Activated naive CD8-positive, alpha-beta T cell (primary cell): ENCODE measurements at regions not wholly inside any gene's neighbourhood (a gene's known extent, or its start where the extent isn't known, plus 50 kb on each side); places are given as distances from the start of the nearest gene placed in this dataset.

ENCODE experiments used
- H3K27ac Mint-ChIP-seq: one replicate; pipeline ENCODE4 v1.8.0; 2021; ENCODE audit warnings: mixed read lengths
- H3K27me3 Mint-ChIP-seq: one replicate; pipeline ENCODE4 v1.8.0; 2021; ENCODE audit warnings: mixed read lengths
- H3K36me3 Mint-ChIP-seq: one replicate; pipeline ENCODE4 v1.8.0; 2021; ENCODE audit warnings: mixed read lengths
- H3K4me1 Mint-ChIP-seq: one replicate; pipeline ENCODE4 v1.8.0; 2021; ENCODE audit warnings: low read depth, mixed read lengths
- H3K4me3 Mint-ChIP-seq: one replicate; pipeline ENCODE4 v1.8.0; 2021; ENCODE audit warnings: mild to moderate bottlenecking, mixed read lengths
- H3K9me3 Mint-ChIP-seq: one replicate; pipeline ENCODE4 v1.8.0; 2021; ENCODE audit warnings: low read depth, mixed read lengths

- no peak overlapping the region for H3K27ac Mint-ChIP-seq
- peaks cover 4% of the 10 kb centered on the region for H3K27me3 Mint-ChIP-seq
Observed at GRCh38 chr2:173580956-173581355, 226.3 kb downstream of the CDCA7 start.

DNA sequence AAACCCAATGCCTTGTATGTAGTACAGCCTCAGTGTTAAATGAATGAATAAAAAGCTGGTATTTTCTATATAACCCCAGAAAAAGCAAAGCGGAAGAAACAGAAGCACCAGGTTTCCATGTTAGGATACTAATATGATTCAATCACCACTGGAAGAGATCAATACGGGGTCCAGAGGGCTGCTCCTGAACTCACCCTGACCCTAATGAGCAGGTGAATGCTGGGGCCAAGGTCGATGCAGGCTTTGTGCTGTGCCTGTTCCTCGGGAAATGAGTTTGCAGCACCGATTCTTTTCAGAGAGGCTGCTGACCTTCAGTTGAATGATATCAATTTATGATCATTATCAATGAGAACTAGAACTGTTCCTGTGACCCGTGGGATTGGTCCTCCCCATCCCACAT, 228.5 kb downstream of the CDCA7 start:
- no peaks in the 10 kb centered on the region for H3K9me3 Mint-ChIP-seq
- H3K36me3 Mint-ChIP-seq: no peaks in the 10 kb centered on the region
- H3K4me1 Mint-ChIP-seq: no peaks in the 10 kb centered on the region

More at GRCh38 chr2:173580956-173581355, 226.3 kb downstream of the CDCA7 start:
- no peaks in the 10 kb centered on the region for H3K36me3 Mint-ChIP-seq
- no peaks in the 10 kb centered on the region for H3K4me1 Mint-ChIP-seq
- H3K4me3 Mint-ChIP-seq: no peak overlapping the region
- no peaks in the 10 kb centered on the region for H3K9me3 Mint-ChIP-seq

DNA sequence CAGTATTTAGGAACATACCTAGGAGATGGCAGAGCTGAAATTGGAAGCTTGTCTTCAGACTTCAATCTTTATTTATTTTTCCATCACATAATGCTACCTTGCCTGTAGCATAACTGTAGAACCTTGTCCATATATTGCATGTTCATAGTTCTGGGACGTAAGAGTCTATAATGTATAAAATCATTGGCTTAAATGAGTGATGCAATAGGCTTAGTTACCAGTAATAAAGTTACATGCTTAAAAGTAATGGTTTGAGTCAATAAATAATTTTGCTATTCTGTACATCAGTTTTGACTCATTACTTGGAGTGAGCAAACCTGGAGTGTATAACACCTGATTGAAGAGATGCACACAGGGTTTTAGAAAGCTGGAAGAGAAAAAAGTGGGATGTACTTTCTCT, 229.3 kb downstream of the CDCA7 start:
- Mint-ChIP-seq H3K27me3 (peaks cover 7% of the 10 kb centered on the region), H3K4me3 (no peak overlapping the region), H3K4me1 (no peaks in the 10 kb centered on the region), H3K27ac (no peak overlapping the region), H3K9me3 (no peaks in the 10 kb centered on the region), H3K36me3 (no peaks in the 10 kb centered on the region)

More for the DNA sequence above, 228.5 kb downstream of the CDCA7 start:
- peaks cover 7% of the 10 kb centered on the region for H3K27me3 Mint-ChIP-seq
- H3K4me3 Mint-ChIP-seq: no peak overlapping the region
- H3K27ac Mint-ChIP-seq: no peak overlapping the region

- H3K4me3 Mint-ChIP-seq: no peak overlapping the region
- peaks cover 7% of the 10 kb centered on the region for H3K27me3 Mint-ChIP-seq
- no peaks in the 10 kb centered on the region for H3K4me1 Mint-ChIP-seq
- no peak overlapping the region for H3K27ac Mint-ChIP-seq
- H3K9me3 Mint-ChIP-seq: no peaks in the 10 kb centered on the region
- no peaks in the 10 kb centered on the region for H3K36me3 Mint-ChIP-seq
Observed at GRCh38 chr2:173584676-173585458, 230.2 kb downstream of the CDCA7 start.

DNA sequence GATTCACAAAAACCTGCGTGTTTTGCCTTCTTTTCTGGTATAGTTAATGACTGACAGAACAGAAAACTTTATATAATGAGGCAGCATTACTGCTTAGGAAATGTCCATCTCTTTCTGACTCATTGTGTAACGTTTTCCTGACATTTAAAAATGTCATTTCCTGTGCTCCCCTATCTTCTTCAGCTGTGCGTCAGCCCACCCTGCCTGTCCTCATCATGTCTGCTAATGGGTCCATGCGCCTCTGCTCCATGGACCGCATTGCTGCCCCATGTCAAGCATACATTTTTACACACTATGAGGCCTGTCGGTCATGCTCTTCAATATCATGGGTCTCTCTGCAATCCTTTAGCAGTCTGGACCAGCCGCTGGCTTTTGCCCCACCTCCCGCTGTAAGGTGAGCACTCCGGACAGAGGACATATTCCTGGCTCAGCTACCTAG, 234.3 kb downstream of the CDCA7 start:
- Mint-ChIP-seq H3K36me3 (peaks cover 3% of the 10 kb centered on the region), H3K4me1 (no peaks in the 10 kb centered on the region), H3K4me3 (no peak overlapping the region), H3K27me3 (peaks cover 5% of the 10 kb centered on the region), H3K9me3 (peaks cover 4% of the 10 kb centered on the region), H3K27ac (no peak overlapping the region)

DNA sequence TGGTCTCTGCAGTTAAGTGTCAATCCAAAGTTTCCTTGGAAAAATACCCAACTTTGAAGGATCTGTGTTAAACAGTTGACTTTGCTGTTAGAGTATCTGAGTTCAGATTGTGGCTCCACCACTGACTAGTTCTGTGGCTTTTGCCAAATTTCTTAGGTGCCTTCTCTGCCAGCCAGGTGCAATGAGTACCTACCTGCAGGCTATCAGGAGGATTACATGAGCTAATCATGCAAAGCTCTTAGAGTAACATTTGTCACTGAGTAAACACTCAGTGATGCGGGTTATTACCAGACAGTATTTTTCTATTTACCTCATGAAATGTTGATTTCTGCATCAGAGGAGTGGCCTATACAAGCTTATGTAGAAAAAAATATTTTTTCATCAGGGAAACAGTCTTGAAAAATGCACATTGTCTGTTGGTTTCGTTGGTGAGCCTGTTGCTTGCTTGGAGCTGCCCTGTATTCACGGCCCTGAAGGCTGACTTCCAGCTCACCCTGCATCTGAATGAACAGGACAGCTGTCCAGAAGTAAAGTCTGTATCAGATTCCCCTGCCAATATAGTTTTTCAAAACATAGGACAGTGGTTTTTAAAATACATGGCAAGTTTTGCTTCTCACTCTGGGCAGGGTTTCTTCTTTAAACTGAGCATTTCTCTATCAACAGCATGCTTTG, 235.1 kb downstream of the CDCA7 start:
- Mint-ChIP-seq H3K4me3 (no peak overlapping the region), H3K27me3 (peaks cover 3% of the 10 kb centered on the region), H3K9me3 (peaks cover 4% of the 10 kb centered on the region), H3K36me3 (peaks cover 3% of the 10 kb centered on the region), H3K4me1 (no peaks in the 10 kb centered on the region), H3K27ac (no peak overlapping the region)

- Mint-ChIP-seq H3K27me3 (peaks cover 2% of the 10 kb centered on the region), H3K4me3 (no peak overlapping the region), H3K4me1 (no peaks in the 10 kb centered on the region), H3K36me3 (peaks cover 3% of the 10 kb centered on the region), H3K9me3 (peaks cover 4% of the 10 kb centered on the region), H3K27ac (no peak overlapping the region)
Observed at GRCh38 chr2:173590276-173590861, 235.7 kb downstream of the CDCA7 start.

DNA sequence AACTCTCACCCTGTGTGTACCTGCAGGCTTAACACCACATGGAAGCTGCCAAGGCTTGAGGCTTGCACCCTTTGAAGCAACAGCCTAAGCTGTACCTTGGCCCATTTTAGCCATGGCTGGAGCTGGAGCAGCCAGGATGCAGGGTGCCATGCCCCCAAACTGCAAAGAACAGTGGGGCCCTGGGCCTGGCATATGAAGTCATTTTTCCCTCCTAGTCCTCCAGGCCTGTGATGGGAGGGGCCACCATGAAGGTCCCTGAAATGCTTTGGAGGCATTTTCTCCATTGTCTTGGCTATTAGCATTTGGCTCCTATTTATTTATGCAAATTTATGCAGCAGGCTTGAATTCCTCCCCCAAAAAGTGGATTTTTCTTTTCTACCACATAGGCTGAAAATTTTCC, 238.4 kb downstream of the CDCA7 start:
- no peak overlapping the region for H3K4me3 Mint-ChIP-seq
- H3K27ac Mint-ChIP-seq: no peak overlapping the region
- peaks cover 4% of the 10 kb centered on the region for H3K9me3 Mint-ChIP-seq
- H3K27me3 Mint-ChIP-seq: peaks cover 3% of the 10 kb centered on the region
- H3K4me1 Mint-ChIP-seq: no peaks in the 10 kb centered on the region
- peaks cover 3% of the 10 kb centered on the region for H3K36me3 Mint-ChIP-seq

- Mint-ChIP-seq H3K4me3 (no peak overlapping the region), H3K9me3 (peaks cover 4% of the 10 kb centered on the region), H3K27ac (no peak overlapping the region), H3K4me1 (no peaks in the 10 kb centered on the region), H3K36me3 (peaks cover 3% of the 10 kb centered on the region), H3K27me3 (peaks cover 9% of the 10 kb centered on the region)
Observed at GRCh38 chr2:173596244-173596643, 241.6 kb downstream of the CDCA7 start.

GRCh38 chr2:173598525-173598924, 243.9 kb downstream of the CDCA7 start:
- no peaks in the 10 kb centered on the region for H3K4me1 Mint-ChIP-seq
- no peak overlapping the region for H3K27ac Mint-ChIP-seq
- H3K27me3 Mint-ChIP-seq: peaks cover 9% of the 10 kb centered on the region
- H3K4me3 Mint-ChIP-seq: no peak overlapping the region
- peaks cover 2% of the 10 kb centered on the region for H3K9me3 Mint-ChIP-seq
- peaks cover 1% of the 10 kb centered on the region for H3K36me3 Mint-ChIP-seq

- Mint-ChIP-seq H3K4me3 (no peak overlapping the region), H3K27me3 (peaks cover 11% of the 10 kb centered on the region), H3K4me1 (no peaks in the 10 kb centered on the region), H3K36me3 (no peaks in the 10 kb centered on the region), H3K27ac (no peak overlapping the region), H3K9me3 (peaks cover 3% of the 10 kb centered on the region)
Observed at GRCh38 chr2:173599821-173600359, 245.2 kb downstream of the CDCA7 start.

GRCh38 chr2:173602153-173602795, 247.6 kb downstream of the CDCA7 start:
- Mint-ChIP-seq H3K4me3 (no peak overlapping the region), H3K27me3 (peaks cover 8% of the 10 kb centered on the region), H3K9me3 (peaks cover 3% of the 10 kb centered on the region), H3K27ac (no peak overlapping the region), H3K36me3 (no peaks in the 10 kb centered on the region), H3K4me1 (no peaks in the 10 kb centered on the region)

GRCh38 chr2:173605994-173606393, 251.3 kb downstream of the CDCA7 start:
- peaks cover 3% of the 10 kb centered on the region for H3K9me3 Mint-ChIP-seq
- no peaks in the 10 kb centered on the region for H3K36me3 Mint-ChIP-seq
- H3K27ac Mint-ChIP-seq: no peak overlapping the region
- H3K4me3 Mint-ChIP-seq: no peak overlapping the region
- no peaks in the 10 kb centered on the region for H3K4me1 Mint-ChIP-seq
- peaks cover 4% of the 10 kb centered on the region for H3K27me3 Mint-ChIP-seq

- H3K36me3 Mint-ChIP-seq: no peaks in the 10 kb centered on the region
Observed at GRCh38 chr2:173606619-173607248, 252.1 kb downstream of the CDCA7 start.

More at GRCh38 chr2:173606619-173607248, 252.1 kb downstream of the CDCA7 start:
- H3K9me3 Mint-ChIP-seq: peaks cover 3% of the 10 kb centered on the region
- H3K27me3 Mint-ChIP-seq: peaks cover 7% of the 10 kb centered on the region
- H3K4me1 Mint-ChIP-seq: no peaks in the 10 kb centered on the region
- H3K27ac Mint-ChIP-seq: no peak overlapping the region
- H3K4me3 Mint-ChIP-seq: no peak overlapping the region
